Activated T-helper 1 cell treated with anti-CD3 and anti-CD28 coated beads, Interleukin-12 subunit alpha, Interleukin-12 subunit beta, Interleukin-2, Interleukin-4 antibody, amounts not matched to agents 30 ng/mL and 10 ng/mL and 1 ng/mL, durations not matched to agents 14 hours and 24 hours and 36 hours (primary cell): ENCODE measurements at regions not wholly inside any gene's neighbourhood (a gene's known extent, or its start where the extent isn't known, plus 50 kb on each side); places are given as distances from the start of the nearest gene placed in this dataset.

Source experiments
- DNase-seq: peaks from one replicate; pipeline ENCODE4 v3.0.0; 2021; ENCODE audit warnings: low spot score
- H3K27ac Mint-ChIP-seq: one replicate; pipeline ENCODE4 v1.8.0; 2021; ENCODE audit warnings: mild to moderate bottlenecking, mixed read lengths
- H3K27me3 Mint-ChIP-seq: one replicate; pipeline ENCODE4 v1.8.0; 2022; ENCODE audit warnings: mild to moderate bottlenecking, moderate library complexity, mixed read lengths; ENCODE audit not compliant: insufficient read depth
- H3K36me3 Mint-ChIP-seq: one replicate; pipeline ENCODE4 v1.8.0; 2021; ENCODE audit warnings: low read depth, mixed read lengths
- H3K4me1 Mint-ChIP-seq: one replicate; pipeline ENCODE4 v1.8.0; 2021; ENCODE audit warnings: low read depth, mixed read lengths
- H3K4me3 Mint-ChIP-seq: one replicate; pipeline ENCODE4 v1.8.0; 2021; ENCODE audit warnings: mild to moderate bottlenecking, moderate library complexity, mixed read lengths
- H3K9me3 Mint-ChIP-seq: one replicate; pipeline ENCODE4 v1.8.0; 2021; ENCODE audit warnings: mixed read lengths
- intact Hi-C: fragments of 100-400 bp; cut with micrococcal nuclease; formaldehyde crosslinking; loops from one replicate; pipeline ENCODE4 v1.15.1; 2024

GRCh38 chr14:22428700-22429291, 160.2 kb downstream of the DAD1 start:
- no peak overlapping the region for H3K4me3 Mint-ChIP-seq
- no peaks in the 10 kb centered on the region for H3K27me3 Mint-ChIP-seq
- no peak overlapping the region for H3K27ac Mint-ChIP-seq
- no peaks in the 10 kb centered on the region for H3K9me3 Mint-ChIP-seq
- no peak for DNase-seq
- intact Hi-C loops = no loop called here
- no peaks in the 10 kb centered on the region for H3K4me1 Mint-ChIP-seq
- no peaks in the 10 kb centered on the region for H3K36me3 Mint-ChIP-seq

- DNase-seq = no peak
- Mint-ChIP-seq H3K4me1 (no peaks in the 10 kb centered on the region), H3K4me3 (no peak overlapping the region), H3K36me3 (no peaks in the 10 kb centered on the region), H3K9me3 (no peaks in the 10 kb centered on the region), H3K27me3 (no peaks in the 10 kb centered on the region), H3K27ac (no peak overlapping the region)
- intact Hi-C loops = no loop called here
Measured at GRCh38 chr14:22427771-22428231, 161.2 kb downstream of the DAD1 start.

DNA sequence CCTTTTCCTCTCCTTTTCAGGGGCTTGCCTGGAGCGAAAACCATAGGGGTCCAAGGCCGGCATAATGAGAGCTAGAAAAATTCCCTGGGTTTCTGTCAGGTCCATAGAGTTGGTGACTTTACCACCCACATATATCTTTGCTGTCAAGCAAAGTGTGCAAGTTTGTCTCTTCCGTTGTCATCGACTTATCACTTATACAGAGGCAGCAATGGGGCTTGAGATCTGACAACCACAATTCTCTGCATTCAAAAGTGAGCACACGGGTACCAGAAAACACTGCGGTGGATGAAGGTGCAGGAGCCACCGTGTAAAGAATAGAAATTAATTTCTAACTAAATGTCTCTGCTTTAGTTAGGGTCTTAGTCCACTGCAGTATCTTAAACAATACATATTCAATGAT, 162.3 kb downstream of the DAD1 start:
- no peak for DNase-seq
- H3K4me3 Mint-ChIP-seq = no peak overlapping the region
- intact Hi-C loops = no loop called here
- no peaks in the 10 kb centered on the region for H3K27me3 Mint-ChIP-seq
- H3K27ac Mint-ChIP-seq = no peak overlapping the region
- H3K36me3 Mint-ChIP-seq = no peaks in the 10 kb centered on the region
- no peaks in the 10 kb centered on the region for H3K9me3 Mint-ChIP-seq
- H3K4me1 Mint-ChIP-seq = no peaks in the 10 kb centered on the region

- Mint-ChIP-seq H3K4me3 (no peak overlapping the region), H3K27me3 (no peaks in the 10 kb centered on the region), H3K9me3 (no peaks in the 10 kb centered on the region), H3K27ac (no peak overlapping the region), H3K36me3 (no peaks in the 10 kb centered on the region), H3K4me1 (no peaks in the 10 kb centered on the region)
- no peak for DNase-seq
- intact Hi-C loops = no loop called here
Measured at GRCh38 chr14:22423958-22424357, 165.1 kb downstream of the DAD1 start.

GRCh38 chr14:22422238-22422637, 166.8 kb downstream of the DAD1 start:
- Mint-ChIP-seq H3K4me1 (no peaks in the 10 kb centered on the region), H3K27me3 (no peaks in the 10 kb centered on the region), H3K27ac (no peak overlapping the region), H3K4me3 (no peak overlapping the region), H3K9me3 (no peaks in the 10 kb centered on the region), H3K36me3 (no peaks in the 10 kb centered on the region)
- DNase-seq = no peak
- intact Hi-C loops = no loop called here

DNA sequence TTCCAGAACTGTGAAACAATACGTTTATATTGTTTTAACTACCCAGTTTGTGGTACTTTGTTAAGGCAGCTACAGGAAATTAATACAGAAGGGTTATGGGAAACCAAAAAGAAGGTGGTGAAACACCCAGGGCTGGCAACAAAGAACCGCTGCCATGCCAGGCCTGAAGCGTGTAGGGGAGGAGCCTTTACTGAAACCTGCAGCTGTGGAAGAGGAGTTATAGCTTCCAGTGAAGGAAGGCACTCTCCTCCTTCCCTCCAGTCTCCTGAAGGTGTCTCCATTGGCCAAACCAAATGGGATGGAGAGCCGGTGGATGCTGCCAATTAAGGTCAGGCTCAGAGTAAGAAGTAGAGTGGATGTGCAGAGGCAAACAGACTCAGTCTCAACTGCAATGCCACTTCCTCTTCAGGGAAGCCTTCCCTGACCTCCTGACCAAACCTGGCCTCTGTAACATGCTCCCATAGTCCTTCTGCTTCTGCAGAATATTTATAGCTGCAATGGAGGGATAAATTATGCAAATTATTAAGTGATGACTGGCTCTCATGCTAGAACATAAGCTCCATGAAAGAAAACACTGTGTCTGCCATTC, 168.3 kb downstream of the DAD1 start:
- H3K4me3 Mint-ChIP-seq = no peak overlapping the region
- no peaks in the 10 kb centered on the region for H3K27me3 Mint-ChIP-seq
- intact Hi-C loops = no loop called here
- no peaks in the 10 kb centered on the region for H3K4me1 Mint-ChIP-seq
- H3K9me3 Mint-ChIP-seq = no peaks in the 10 kb centered on the region
- H3K27ac Mint-ChIP-seq = no peak overlapping the region
- no peaks in the 10 kb centered on the region for H3K36me3 Mint-ChIP-seq
- no peak for DNase-seq

- Mint-ChIP-seq H3K4me3 (no peak overlapping the region), H3K4me1 (no peaks in the 10 kb centered on the region), H3K36me3 (no peaks in the 10 kb centered on the region), H3K27ac (no peak overlapping the region), H3K9me3 (no peaks in the 10 kb centered on the region), H3K27me3 (no peaks in the 10 kb centered on the region)
- intact Hi-C loops = no loop called here
- no peak for DNase-seq
Measured at GRCh38 chr14:22419620-22420019, 169.4 kb downstream of the DAD1 start.

GRCh38 chr14:22418631-22419030, 170.4 kb downstream of the DAD1 start:
- no peaks in the 10 kb centered on the region for H3K4me1 Mint-ChIP-seq
- intact Hi-C loops = no loop called here
- no peak overlapping the region for H3K4me3 Mint-ChIP-seq
- DNase-seq = no peak
- no peaks in the 10 kb centered on the region for H3K9me3 Mint-ChIP-seq
- H3K27ac Mint-ChIP-seq = no peak overlapping the region
- no peaks in the 10 kb centered on the region for H3K27me3 Mint-ChIP-seq
- no peaks in the 10 kb centered on the region for H3K36me3 Mint-ChIP-seq

- Mint-ChIP-seq H3K27ac (no peak overlapping the region), H3K4me3 (no peak overlapping the region), H3K4me1 (no peaks in the 10 kb centered on the region), H3K9me3 (no peaks in the 10 kb centered on the region), H3K27me3 (no peaks in the 10 kb centered on the region), H3K36me3 (no peaks in the 10 kb centered on the region)
- no peak for DNase-seq
- intact Hi-C loops = no loop called here
Measured at GRCh38 chr14:22417914-22418313, 171.1 kb downstream of the DAD1 start.

DNA sequence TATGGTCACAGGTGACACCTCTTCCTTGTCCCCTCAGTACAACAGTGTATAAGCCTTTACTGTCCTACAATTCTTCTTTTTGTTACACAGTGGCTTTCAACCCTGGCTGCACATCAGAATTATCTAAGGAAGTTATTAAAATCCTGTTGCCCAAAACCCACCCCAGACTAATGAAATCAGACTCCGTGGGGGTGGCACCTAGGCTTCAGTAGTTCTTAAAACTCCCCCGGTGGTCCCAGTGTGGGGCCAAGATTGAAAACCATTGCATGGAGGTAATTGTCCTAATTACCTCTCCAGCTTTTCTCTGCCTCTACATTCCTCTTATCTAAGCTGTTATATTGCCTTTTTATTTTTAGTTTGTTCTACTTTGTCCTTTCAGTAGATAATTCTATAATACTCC, 172.8 kb downstream of the DAD1 start:
- H3K9me3 Mint-ChIP-seq = no peaks in the 10 kb centered on the region
- intact Hi-C loops = no loop called here
- no peaks in the 10 kb centered on the region for H3K4me1 Mint-ChIP-seq
- H3K27me3 Mint-ChIP-seq = no peaks in the 10 kb centered on the region
- H3K27ac Mint-ChIP-seq = no peak overlapping the region
- H3K36me3 Mint-ChIP-seq = no peaks in the 10 kb centered on the region
- no peak for DNase-seq
- no peak overlapping the region for H3K4me3 Mint-ChIP-seq

DNA sequence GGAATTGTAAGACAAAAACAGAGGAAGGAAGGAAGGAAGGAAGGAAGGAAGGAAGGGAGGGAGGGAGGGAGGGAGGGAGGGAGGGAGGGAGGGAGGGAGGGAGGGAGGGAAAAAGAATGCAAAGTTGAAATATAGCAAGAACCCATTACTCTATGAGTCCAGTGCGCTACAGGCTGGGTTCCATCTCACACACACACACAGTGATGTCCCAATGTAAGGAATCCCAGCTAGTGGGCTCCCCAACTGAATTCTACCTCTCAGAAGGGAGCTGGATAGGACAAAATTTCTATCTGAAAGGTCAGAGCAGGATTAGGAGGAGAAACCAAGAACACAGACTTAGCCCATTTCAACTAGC, 173.4 kb downstream of the DAD1 start:
- intact Hi-C loops = no loop called here
- H3K27ac Mint-ChIP-seq = no peak overlapping the region
- H3K36me3 Mint-ChIP-seq = no peaks in the 10 kb centered on the region
- DNase-seq = no peak
- H3K27me3 Mint-ChIP-seq = no peaks in the 10 kb centered on the region
- no peaks in the 10 kb centered on the region for H3K4me1 Mint-ChIP-seq
- no peak overlapping the region for H3K4me3 Mint-ChIP-seq
- no peaks in the 10 kb centered on the region for H3K9me3 Mint-ChIP-seq

GRCh38 chr14:22414876-22415604, 174.0 kb downstream of the DAD1 start:
- no peaks in the 10 kb centered on the region for H3K4me1 Mint-ChIP-seq
- intact Hi-C loops = no loop called here
- no peaks in the 10 kb centered on the region for H3K27me3 Mint-ChIP-seq
- H3K4me3 Mint-ChIP-seq = no peak overlapping the region
- no peaks in the 10 kb centered on the region for H3K9me3 Mint-ChIP-seq
- no peaks in the 10 kb centered on the region for H3K36me3 Mint-ChIP-seq
- DNase-seq = no peak
- no peak overlapping the region for H3K27ac Mint-ChIP-seq

GRCh38 chr14:22412926-22413411, 176.1 kb downstream of the DAD1 start:
- no peak for DNase-seq
- Mint-ChIP-seq H3K4me1 (no peaks in the 10 kb centered on the region), H3K27me3 (no peaks in the 10 kb centered on the region), H3K36me3 (no peaks in the 10 kb centered on the region), H3K27ac (no peak overlapping the region), H3K9me3 (no peaks in the 10 kb centered on the region), H3K4me3 (no peak overlapping the region)
- intact Hi-C loops = no loop called here
